ENCODE measurements at regions not wholly inside any gene's neighbourhood (a gene's known extent, or its start where the extent isn't known, plus 50 kb on each side); places are given as distances from the start of the nearest gene placed in this dataset.
"Not testable (repeated sequence)": the region's sequence is repeated elsewhere in the genome, so short reads cannot be mapped to it uniquely, and the experiment has no call there.

GRCh38 chr3:11898611-11899325, 52.1 kb upstream of the TAMM41 start:
- no peak for DNase-seq (ENCODE audit: low spot score)

GRCh38 chr3:11899389-11899788, 52.7 kb upstream of the TAMM41 start:
- not testable (repeated sequence) for DNase-seq (ENCODE audit: low spot score)

GRCh38 chr3:11899826-11900225, 53.1 kb upstream of the TAMM41 start:
- DNase-seq (ENCODE audit: low spot score): no peak

GRCh38 chr3:11900824-11901223, 54.1 kb upstream of the TAMM41 start:
- DNase-seq (ENCODE audit: low spot score): no peak

- DNase-seq (ENCODE audit: low spot score): no peak
Measured at GRCh38 chr3:11901286-11901875, 54.7 kb upstream of the TAMM41 start.

GRCh38 chr3:11903047-11903446, 56.4 kb upstream of the TAMM41 start:
- DNase-seq (ENCODE audit: low spot score): no peak

- DNase-seq (ENCODE audit: low spot score): no peak
Measured at GRCh38 chr3:11903447-11903846, 56.8 kb upstream of the TAMM41 start.

- no peak for DNase-seq (ENCODE audit: low spot score)
Measured at GRCh38 chr3:11904157-11904556, 57.5 kb upstream of the TAMM41 start.

GRCh38 chr3:11906407-11906806, 59.7 kb upstream of the TAMM41 start:
- no peak for DNase-seq (ENCODE audit: low spot score)

GRCh38 chr3:11907667-11908660, 61.3 kb upstream of the TAMM41 start:
- no peak for DNase-seq (ENCODE audit: low spot score)

- no peak for DNase-seq (ENCODE audit: low spot score)
Measured at GRCh38 chr3:11908981-11909698, 62.5 kb upstream of the TAMM41 start.

GRCh38 chr3:11909726-11910125, 63.0 kb upstream of the TAMM41 start:
- DNase-seq (ENCODE audit: low spot score): no peak

- not testable (repeated sequence) for DNase-seq (ENCODE audit: low spot score)
Measured at GRCh38 chr3:11910216-11910930, 63.7 kb upstream of the TAMM41 start.

- no peak for DNase-seq (ENCODE audit: low spot score)
Measured at GRCh38 chr3:11910971-11911531, 64.4 kb upstream of the TAMM41 start.

GRCh38 chr3:11911887-11912286, 65.2 kb upstream of the TAMM41 start:
- not testable (repeated sequence) for DNase-seq (ENCODE audit: low spot score)

- DNase-seq (ENCODE audit: low spot score): no peak
Measured at GRCh38 chr3:11913316-11913715, 66.6 kb upstream of the TAMM41 start.

- no peak for DNase-seq (ENCODE audit: low spot score)
Measured at GRCh38 chr3:11914041-11914440, 67.4 kb upstream of the TAMM41 start.

- DNase-seq (ENCODE audit: low spot score): no peak
Measured at GRCh38 chr3:11914651-11915050, 68.0 kb upstream of the TAMM41 start.

GRCh38 chr3:11915621-11916424, 69.1 kb upstream of the TAMM41 start:
- DNase-seq (ENCODE audit: low spot score): no peak

- not testable (repeated sequence) for DNase-seq (ENCODE audit: low spot score)
Measured at GRCh38 chr3:11916425-11916762, 69.7 kb upstream of the TAMM41 start.
